ENCODE measurements at regions not wholly inside any gene's neighbourhood (a gene's known extent, or its start where the extent isn't known, plus 50 kb on each side); places are given as distances from the start of the nearest gene placed in this dataset.
"Not testable (repeated sequence)": the region's sequence is repeated elsewhere in the genome, so short reads cannot be mapped to it uniquely, and the experiment has no call there.

- H3K4me3 ChIP-seq (ENCODE audit: low read depth, low read length); FAIRE-seq; H3K27me3 ChIP-seq (ENCODE audit: control insufficient read depth, insufficient read depth, low read length); H3K36me3 ChIP-seq (ENCODE audit: control insufficient read depth, insufficient read depth, low read length): not testable (repeated sequence)
- DNase-seq (ENCODE audit: low read depth) = peak; percentile 9
- peak; percentile 33 for TF ChIP-seq CTCF (IDR thresholded peaks at IDR 0.05; ENCODE audit: insufficient read depth, low read length, severe bottlenecking)
These were observed 104.2 kb upstream of the FAN1 start for GRCh38 chr15:30799565-30799964.

- H3K36me3 ChIP-seq (ENCODE audit: control insufficient read depth, insufficient read depth, low read length); FAIRE-seq; H3K27me3 ChIP-seq (ENCODE audit: control insufficient read depth, insufficient read depth, low read length); H3K4me3 ChIP-seq (ENCODE audit: low read depth, low read length): not testable (repeated sequence)
- DNase-seq (ENCODE audit: low read depth) = peak; percentile 2
- TF ChIP-seq CTCF (IDR thresholded peaks at IDR 0.05; ENCODE audit: insufficient read depth, low read length, severe bottlenecking) = peak; percentile 53
These were observed 102.4 kb upstream of the FAN1 start for GRCh38 chr15:30801140-30801895.

GRCh38 chr15:30802001-30802400 lies 101.7 kb upstream of the FAN1 start:
- not testable (repeated sequence) for H3K36me3 ChIP-seq (ENCODE audit: control insufficient read depth, insufficient read depth, low read length); H3K27me3 ChIP-seq (ENCODE audit: control insufficient read depth, insufficient read depth, low read length); DNase-seq (ENCODE audit: low read depth); FAIRE-seq; H3K4me3 ChIP-seq (ENCODE audit: low read depth, low read length)

- not testable (repeated sequence) for H3K27me3 ChIP-seq (ENCODE audit: control insufficient read depth, insufficient read depth, low read length); H3K4me3 ChIP-seq (ENCODE audit: low read depth, low read length); DNase-seq (ENCODE audit: low read depth); FAIRE-seq; H3K36me3 ChIP-seq (ENCODE audit: control insufficient read depth, insufficient read depth, low read length)
These were observed 100.0 kb upstream of the FAN1 start for GRCh38 chr15:30803703-30804102.

GRCh38 chr15:30816430-30816829 lies 87.3 kb upstream of the FAN1 start:
- no peak for DNase-seq (ENCODE audit: low read depth)
- Histone ChIP-seq H3K36me3 (ENCODE audit: control insufficient read depth, insufficient read depth, low read length) (no peaks in the 10 kb centered on the region), H3K4me3 (ENCODE audit: low read depth, low read length) (no peak overlapping the region), H3K27me3 (ENCODE audit: control insufficient read depth, insufficient read depth, low read length) (no peaks in the 10 kb centered on the region)
- TF ChIP-seq CTCF (IDR thresholded peaks at IDR 0.05; ENCODE audit: insufficient read depth, low read length, severe bottlenecking) = no peak
- FAIRE-seq = no peak

GRCh38 chr15:30823068-30823813 lies 80.5 kb upstream of the FAN1 start:
- DNase-seq (ENCODE audit: low read depth) = not testable (repeated sequence)

GRCh38 chr15:30824518-30825195 lies 79.1 kb upstream of the FAN1 start:
- DNase-seq (ENCODE audit: low read depth) = no peak
- FAIRE-seq = no peak
- no peaks in the 10 kb centered on the region for H3K27me3 ChIP-seq (ENCODE audit: control insufficient read depth, insufficient read depth, low read length)
- H3K36me3 ChIP-seq (ENCODE audit: control insufficient read depth, insufficient read depth, low read length) = no peaks in the 10 kb centered on the region
- TF ChIP-seq CTCF (IDR thresholded peaks at IDR 0.05; ENCODE audit: insufficient read depth, low read length, severe bottlenecking) = no peak
- H3K4me3 ChIP-seq (ENCODE audit: low read depth, low read length) = no peak overlapping the region

More at GRCh38 chr15:30823068-30823813, 80.5 kb upstream of the FAN1 start:
- H3K36me3 ChIP-seq (ENCODE audit: control insufficient read depth, insufficient read depth, low read length); H3K4me3 ChIP-seq (ENCODE audit: low read depth, low read length); H3K27me3 ChIP-seq (ENCODE audit: control insufficient read depth, insufficient read depth, low read length): not testable (repeated sequence)
- peak; percentile 62 for FAIRE-seq

Data from bronchial epithelial cell (primary cell).